ENCODE measurements at regions not wholly inside any gene's neighbourhood (a gene's known extent, or its start where the extent isn't known, plus 50 kb on each side); places are given as distances from the start of the nearest gene placed in this dataset.

- intact Hi-C loops (cut with micrococcal nuclease) = no loop called here
- H3K4me1 ChIP-seq (ENCODE audit: control insufficient read depth, insufficient read depth, low read length) = no peaks in the 10 kb centered on the region
- H3K4me3 ChIP-seq (ENCODE audit: low read length) = no peak overlapping the region
- no peaks in the 10 kb centered on the region for H3K27me3 ChIP-seq (ENCODE audit: control insufficient read depth, insufficient read depth, low read length)
- DNase-seq = no peak
- no peaks in the 10 kb centered on the region for H3K9me3 Mint-ChIP-seq
- TF ChIP-seq, protein P1, sequence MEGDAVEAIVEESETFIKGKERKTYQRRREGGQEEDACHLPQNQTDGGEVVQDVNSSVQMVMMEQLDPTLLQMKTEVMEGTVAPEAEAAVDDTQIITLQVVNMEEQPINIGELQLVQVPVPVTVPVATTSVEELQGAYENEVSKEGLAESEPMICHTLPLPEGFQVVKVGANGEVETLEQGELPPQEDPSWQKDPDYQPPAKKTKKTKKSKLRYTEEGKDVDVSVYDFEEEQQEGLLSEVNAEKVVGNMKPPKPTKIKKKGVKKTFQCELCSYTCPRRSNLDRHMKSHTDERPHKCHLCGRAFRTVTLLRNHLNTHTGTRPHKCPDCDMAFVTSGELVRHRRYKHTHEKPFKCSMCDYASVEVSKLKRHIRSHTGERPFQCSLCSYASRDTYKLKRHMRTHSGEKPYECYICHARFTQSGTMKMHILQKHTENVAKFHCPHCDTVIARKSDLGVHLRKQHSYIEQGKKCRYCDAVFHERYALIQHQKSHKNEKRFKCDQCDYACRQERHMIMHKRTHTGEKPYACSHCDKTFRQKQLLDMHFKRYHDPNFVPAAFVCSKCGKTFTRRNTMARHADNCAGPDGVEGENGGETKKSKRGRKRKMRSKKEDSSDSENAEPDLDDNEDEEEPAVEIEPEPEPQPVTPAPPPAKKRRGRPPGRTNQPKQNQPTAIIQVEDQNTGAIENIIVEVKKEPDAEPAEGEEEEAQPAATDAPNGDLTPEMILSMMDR (IDR thresholded peaks at IDR 0.05) = no peak
- peaks cover 20 to 33% of the 10 kb centered on the region in 2 donors for H3K27me3 Mint-ChIP-seq (ENCODE audit: low read depth in 2 of 2)
- no peak overlapping the region for H3K27ac ChIP-seq (ENCODE audit: low read length)
- no peaks in the 10 kb centered on the region for H3K36me3 ChIP-seq (ENCODE audit: control insufficient read depth, insufficient read depth, low read length)
- no peaks in the 10 kb centered on the region for H3K36me3 Mint-ChIP-seq
- H3K4me1 Mint-ChIP-seq = no peaks in the 10 kb centered on the region
- H3K9me3 ChIP-seq (ENCODE audit: control insufficient read depth, insufficient read depth, low read length) = no peaks in the 10 kb centered on the region
- 91% methylated on average over 4 of the region's 5 CpGs for WGBS (ENCODE audit: insufficient coverage)
- H3K27ac Mint-ChIP-seq = no peak overlapping the region
- no peak for ATAC-seq
- H3K4me3 Mint-ChIP-seq = no peak overlapping the region
These were observed 69.8 kb upstream of the SERP2 start for GRCh38 chr13:44303681-44304432.

GRCh38 chr13:44304433-44304725 lies 69.2 kb upstream of the SERP2 start:
- no peaks in the 10 kb centered on the region for H3K36me3 ChIP-seq (ENCODE audit: control insufficient read depth, insufficient read depth, low read length)

GRCh38 chr13:44305286-44305685 lies 68.3 kb upstream of the SERP2 start:
- Mint-ChIP-seq H3K27me3 (ENCODE audit: low read depth in 2 of 2) (peaks cover 17 to 19% of the 10 kb centered on the region in 2 donors), H3K4me1 (no peaks in the 10 kb centered on the region), H3K9me3 (no peaks in the 10 kb centered on the region), H3K4me3 (no peak overlapping the region), H3K36me3 (no peaks in the 10 kb centered on the region), H3K27ac (no peak overlapping the region)
- no peak overlapping the region for H3K27ac ChIP-seq (ENCODE audit: low read length)
- H3K9me3 ChIP-seq (ENCODE audit: control insufficient read depth, insufficient read depth, low read length) = no peaks in the 10 kb centered on the region
- H3K36me3 ChIP-seq (ENCODE audit: control insufficient read depth, insufficient read depth, low read length) = no peaks in the 10 kb centered on the region
- 100% methylated on average over 2 of the region's 2 CpGs for WGBS (ENCODE audit: insufficient coverage)
- TF ChIP-seq, protein P1 (IDR thresholded peaks at IDR 0.05) = no peak
- ATAC-seq (no peak), DNase-seq (no peak)
- no peaks in the 10 kb centered on the region for H3K27me3 ChIP-seq (ENCODE audit: control insufficient read depth, insufficient read depth, low read length)
- no peaks in the 10 kb centered on the region for H3K4me1 ChIP-seq (ENCODE audit: control insufficient read depth, insufficient read depth, low read length)
- no peak overlapping the region for H3K4me3 ChIP-seq (ENCODE audit: low read length)
- intact Hi-C loops (cut with micrococcal nuclease) = no loop called here

More at GRCh38 chr13:44304433-44304725, 69.2 kb upstream of the SERP2 start:
- Histone ChIP-seq H3K4me3 (ENCODE audit: low read length) (no peak overlapping the region), H3K27ac (ENCODE audit: low read length) (no peak overlapping the region), H3K27me3 (ENCODE audit: control insufficient read depth, insufficient read depth, low read length) (no peaks in the 10 kb centered on the region), H3K9me3 (ENCODE audit: control insufficient read depth, insufficient read depth, low read length) (no peaks in the 10 kb centered on the region), H3K4me1 (ENCODE audit: control insufficient read depth, insufficient read depth, low read length) (no peaks in the 10 kb centered on the region)
- 84% methylated on average over 4 of the region's 4 CpGs for WGBS (ENCODE audit: insufficient coverage)
- ATAC-seq (no peak), DNase-seq (no peak)
- no peaks in the 10 kb centered on the region for H3K9me3 Mint-ChIP-seq
- no peaks in the 10 kb centered on the region for H3K36me3 Mint-ChIP-seq
- no peak overlapping the region for H3K27ac Mint-ChIP-seq
- peaks cover 20 to 28% of the 10 kb centered on the region in 2 donors for H3K27me3 Mint-ChIP-seq (ENCODE audit: low read depth in 2 of 2)
- TF ChIP-seq, protein P1 (IDR thresholded peaks at IDR 0.05) = no peak
- H3K4me3 Mint-ChIP-seq = no peak overlapping the region
- intact Hi-C loops (cut with micrococcal nuclease) = no loop called here
- no peaks in the 10 kb centered on the region for H3K4me1 Mint-ChIP-seq

- TF ChIP-seq, protein P1 (IDR thresholded peaks at IDR 0.05) = no peak
- Mint-ChIP-seq H3K4me3 (no peak overlapping the region), H3K9me3 (no peaks in the 10 kb centered on the region), H3K4me1 (no peaks in the 10 kb centered on the region), H3K27me3 (ENCODE audit: low read depth in 2 of 2) (peaks cover 15% of the 10 kb centered on the region in 2 donors), H3K27ac (no peak overlapping the region), H3K36me3 (no peaks in the 10 kb centered on the region)
- H3K4me3 ChIP-seq (ENCODE audit: low read length) = no peak overlapping the region
- WGBS (ENCODE audit: insufficient coverage) = 88% methylated on average over 3 of the region's 4 CpGs
- H3K4me1 ChIP-seq (ENCODE audit: control insufficient read depth, insufficient read depth, low read length) = no peaks in the 10 kb centered on the region
- no peaks in the 10 kb centered on the region for H3K9me3 ChIP-seq (ENCODE audit: control insufficient read depth, insufficient read depth, low read length)
- DNase-seq (no peak), ATAC-seq (no peak)
- intact Hi-C loops (cut with micrococcal nuclease) = no loop called here
- H3K36me3 ChIP-seq (ENCODE audit: control insufficient read depth, insufficient read depth, low read length) = no peaks in the 10 kb centered on the region
- no peak overlapping the region for H3K27ac ChIP-seq (ENCODE audit: low read length)
- H3K27me3 ChIP-seq (ENCODE audit: control insufficient read depth, insufficient read depth, low read length) = no peaks in the 10 kb centered on the region
These were observed 67.7 kb upstream of the SERP2 start for GRCh38 chr13:44305917-44306370.
